MCF 10A (cell line): ENCODE measurements at regions not wholly inside any gene's neighbourhood (a gene's known extent, or its start where the extent isn't known, plus 50 kb on each side); places are given as distances from the start of the nearest gene placed in this dataset.

Experiments
- BruUV-seq: library from RNA; stranded (reverse); fragments of 400-500 nt; replicated peaks from 2 replicates; lab custom pipeline; 2021; lab: Mats Ljungman, UMichigan
- CTCF ChIA-PET: fragments of 300-600 bp; sonication (Branson Sonifier 250); formaldehyde crosslinking; extraction: SDS; loops from one replicate; lab custom pipeline; 2021; ENCODE audit warnings: antibody characterized with exemption, inconsistent platforms; lab: Yijun Ruan, JAX
- POLR2A ChIA-PET: fragments of 300-600, 350-650 bp; sonication (Branson Sonifier 250); formaldehyde crosslinking; extraction: SDS; loops from one replicate; lab custom pipeline; 2020; ENCODE audit warnings: antibody characterized with exemption, inconsistent platforms; lab: Yijun Ruan, JAX
- DNase-seq: peaks from one replicate; pipeline ENCODE4 v3.0.0-alpha.2; 2018; ENCODE audit not compliant: unreplicated experiment
- H3K27ac Mint-ChIP-seq: one replicate; pipeline ENCODE4 v1.8.0; 2022; ENCODE audit warnings: mild to moderate bottlenecking, low read depth, mixed read lengths; ENCODE audit not compliant: unreplicated experiment
- H3K27me3 Mint-ChIP-seq: one replicate; pipeline ENCODE4 v1.8.0; 2022; ENCODE audit warnings: mixed read lengths; ENCODE audit not compliant: insufficient read depth, unreplicated experiment
- H3K36me3 Mint-ChIP-seq: one replicate; pipeline ENCODE4 v1.8.0; 2022; ENCODE audit warnings: mild to moderate bottlenecking, moderate library complexity, mixed read lengths; ENCODE audit not compliant: insufficient read depth, unreplicated experiment
- H3K4me1 Mint-ChIP-seq: one replicate; pipeline ENCODE4 v1.8.0; 2022; ENCODE audit warnings: mixed read lengths; ENCODE audit not compliant: insufficient read depth, unreplicated experiment
- H3K4me3 Mint-ChIP-seq: one replicate; pipeline ENCODE4 v1.8.0; 2022; ENCODE audit warnings: mild to moderate bottlenecking, moderate library complexity, mixed read lengths; ENCODE audit not compliant: unreplicated experiment
- H3K9me3 Mint-ChIP-seq: one replicate; pipeline ENCODE4 v1.8.0; 2022; ENCODE audit warnings: mixed read lengths; ENCODE audit not compliant: unreplicated experiment
- intact Hi-C: fragments of 100-400 bp; cut with micrococcal nuclease; formaldehyde crosslinking; loops from 2 replicates; pipeline ENCODE4 v1.14.1; 2022
- TF ChIP-seq, protein P1 (sequence below): fragments of 200-600 bp; IDR thresholded peaks from one replicate; pipeline ENCODE4 v1.8.0; 2022; ENCODE audit warnings: antibody characterized with exemption, mild to moderate bottlenecking; ENCODE audit not compliant: unreplicated experiment

DNA sequence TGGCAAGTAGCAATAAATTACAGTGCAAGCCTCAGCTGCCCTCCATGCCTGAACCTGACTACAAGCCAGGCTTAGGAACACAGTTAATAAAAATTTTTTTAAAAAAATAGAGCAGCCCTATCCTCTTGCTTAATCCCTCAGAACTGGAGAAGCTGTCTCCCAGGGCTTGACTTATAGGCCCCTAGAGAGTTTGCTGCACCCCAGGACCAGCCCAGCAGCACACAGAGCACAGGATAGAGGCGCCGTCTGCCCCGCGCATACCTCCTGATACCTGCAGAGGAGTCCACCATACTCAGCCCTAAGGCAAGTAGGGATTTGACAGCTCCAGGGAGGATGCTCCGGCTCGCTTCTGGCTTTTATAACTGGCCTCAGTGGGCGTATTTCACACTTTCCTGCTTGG, 548.6 kb upstream of the RAB6C start:
- TF ChIP-seq, protein P1, sequence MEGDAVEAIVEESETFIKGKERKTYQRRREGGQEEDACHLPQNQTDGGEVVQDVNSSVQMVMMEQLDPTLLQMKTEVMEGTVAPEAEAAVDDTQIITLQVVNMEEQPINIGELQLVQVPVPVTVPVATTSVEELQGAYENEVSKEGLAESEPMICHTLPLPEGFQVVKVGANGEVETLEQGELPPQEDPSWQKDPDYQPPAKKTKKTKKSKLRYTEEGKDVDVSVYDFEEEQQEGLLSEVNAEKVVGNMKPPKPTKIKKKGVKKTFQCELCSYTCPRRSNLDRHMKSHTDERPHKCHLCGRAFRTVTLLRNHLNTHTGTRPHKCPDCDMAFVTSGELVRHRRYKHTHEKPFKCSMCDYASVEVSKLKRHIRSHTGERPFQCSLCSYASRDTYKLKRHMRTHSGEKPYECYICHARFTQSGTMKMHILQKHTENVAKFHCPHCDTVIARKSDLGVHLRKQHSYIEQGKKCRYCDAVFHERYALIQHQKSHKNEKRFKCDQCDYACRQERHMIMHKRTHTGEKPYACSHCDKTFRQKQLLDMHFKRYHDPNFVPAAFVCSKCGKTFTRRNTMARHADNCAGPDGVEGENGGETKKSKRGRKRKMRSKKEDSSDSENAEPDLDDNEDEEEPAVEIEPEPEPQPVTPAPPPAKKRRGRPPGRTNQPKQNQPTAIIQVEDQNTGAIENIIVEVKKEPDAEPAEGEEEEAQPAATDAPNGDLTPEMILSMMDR: no peak
- intact Hi-C loops: no loop called here
- BruUV-seq: no TSS peak
- CTCF ChIA-PET: no interaction called here
- Mint-ChIP-seq H3K27ac (no peak overlapping the region), H3K36me3 (no peaks in the 10 kb centered on the region), H3K27me3 (no peaks in the 10 kb centered on the region), H3K4me1 (no peaks in the 10 kb centered on the region), H3K9me3 (peaks cover 20% of the 10 kb centered on the region), H3K4me3 (no peak overlapping the region)
- DNase-seq: no peak
- POLR2A ChIA-PET: interaction anchor here (0.8 kb wide), 1 partner anchor 17 kb away, joined by 3 read pairs; no protein-coding TSS in a partner anchor

DNA sequence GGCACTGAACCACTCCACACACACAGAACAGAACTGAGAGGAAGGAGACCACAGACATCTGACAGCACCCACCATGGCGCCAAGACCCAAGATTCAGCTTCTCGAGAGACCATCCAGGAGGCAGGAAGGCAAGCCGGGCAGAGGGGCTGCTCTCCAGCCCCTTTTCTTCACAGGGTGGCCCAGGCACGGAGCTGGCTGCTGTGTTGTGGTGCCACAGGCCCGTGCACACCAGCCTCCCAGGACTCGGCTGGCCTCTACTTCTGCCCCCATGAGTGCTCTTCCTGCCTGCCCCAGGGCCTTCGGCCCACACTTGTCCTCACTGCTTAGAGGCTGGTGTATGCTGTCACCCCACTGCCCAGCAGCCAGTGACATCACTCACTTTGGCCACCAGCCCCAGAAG, 547.6 kb upstream of the RAB6C start:
- H3K27me3 Mint-ChIP-seq: no peaks in the 10 kb centered on the region
- H3K4me1 Mint-ChIP-seq: no peaks in the 10 kb centered on the region
- no peaks in the 10 kb centered on the region for H3K36me3 Mint-ChIP-seq
- intact Hi-C loops: no loop called here
- H3K9me3 Mint-ChIP-seq: peaks cover 15% of the 10 kb centered on the region
- BruUV-seq: no TSS peak
- no peak overlapping the region for H3K4me3 Mint-ChIP-seq
- TF ChIP-seq, protein P1: no peak
- ChIA-PET POLR2A (interaction anchor here (0.6 kb wide), 1 partner anchor 1216 kb away, joined by 3 read pairs; no protein-coding TSS in a partner anchor), CTCF (no interaction called here)
- no peak overlapping the region for H3K27ac Mint-ChIP-seq
- no peak for DNase-seq

DNA sequence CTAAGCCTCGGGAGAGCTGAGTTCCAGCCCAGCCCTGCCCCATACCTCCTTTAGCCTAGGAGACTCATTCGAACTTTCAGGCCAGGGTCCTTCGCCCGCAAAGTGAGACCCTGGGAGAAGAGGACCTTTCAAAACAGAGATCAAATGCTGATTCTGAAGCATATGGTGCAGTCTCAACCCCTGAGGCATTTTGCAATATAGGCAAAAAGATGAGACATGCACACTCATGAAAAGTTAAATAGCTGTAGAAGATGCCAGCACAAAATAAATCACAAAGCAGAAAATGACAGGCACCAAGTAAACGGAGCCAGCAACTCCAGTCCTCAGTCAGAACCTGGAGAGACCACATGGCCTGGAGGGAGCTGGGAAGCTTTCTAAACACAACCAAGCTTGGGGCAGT, 542.7 kb upstream of the RAB6C start:
- no peak overlapping the region for H3K4me3 Mint-ChIP-seq
- H3K27me3 Mint-ChIP-seq: no peaks in the 10 kb centered on the region
- H3K36me3 Mint-ChIP-seq: no peaks in the 10 kb centered on the region
- TF ChIP-seq, protein P1: no peak
- H3K9me3 Mint-ChIP-seq: no peaks in the 10 kb centered on the region
- no peaks in the 10 kb centered on the region for H3K4me1 Mint-ChIP-seq
- POLR2A ChIA-PET: no interaction called here
- intact Hi-C loops: no loop called here
- CTCF ChIA-PET: no interaction called here
- no peak overlapping the region for H3K27ac Mint-ChIP-seq
- BruUV-seq: no TSS peak
- DNase-seq: no peak

DNA sequence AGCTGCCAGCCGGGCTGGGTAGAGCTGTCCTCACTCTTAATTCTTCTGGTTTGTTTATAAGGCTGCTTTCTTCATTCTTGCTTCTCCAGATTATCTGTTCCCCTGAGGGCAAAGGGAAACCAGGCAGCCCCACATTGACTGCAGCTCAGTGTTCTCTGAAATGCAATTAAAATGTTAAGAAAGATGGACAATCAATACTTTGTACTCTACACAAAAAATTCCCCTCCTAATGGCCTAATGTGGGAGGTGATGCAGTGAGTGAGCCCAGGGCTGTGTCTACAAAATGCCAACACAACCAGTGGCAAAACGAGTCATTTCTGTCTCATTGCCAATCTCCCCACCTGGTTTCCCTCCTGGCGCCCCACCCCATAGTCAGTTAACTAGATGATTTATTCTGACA, 541.7 kb upstream of the RAB6C start:
- intact Hi-C loops: no loop called here
- Mint-ChIP-seq H3K36me3 (no peaks in the 10 kb centered on the region), H3K9me3 (no peaks in the 10 kb centered on the region), H3K4me3 (no peak overlapping the region), H3K27me3 (no peaks in the 10 kb centered on the region), H3K27ac (no peak overlapping the region), H3K4me1 (no peaks in the 10 kb centered on the region)
- BruUV-seq: no TSS peak
- POLR2A ChIA-PET: interaction anchor here (0.6 to 0.7 kb wide), 2 partner anchors 16 to 204 kb away, joined by 3 read pairs; no protein-coding TSS in a partner anchor
- no peak for DNase-seq
- TF ChIP-seq, protein P1: no peak
- CTCF ChIA-PET: no interaction called here
